GM12891 (cell line): ENCODE measurements at regions not wholly inside any gene's neighbourhood (a gene's known extent, or its start where the extent isn't known, plus 50 kb on each side); places are given as distances from the start of the nearest gene placed in this dataset.

Experiments
- POLR2A ChIP-seq: IDR thresholded peaks from 2 replicates; pipeline ENCODE4 v1.6.1; 2011; ENCODE audit warnings: low read depth, low read length, control low read depth
- POLR2AphosphoS5 ChIP-seq: IDR thresholded peaks from 2 replicates; pipeline ENCODE4 v1.6.1; 2011; ENCODE audit warnings: low read depth, low read length, control low read depth
- POU2F2 ChIP-seq: IDR thresholded peaks from 2 replicates; pipeline ENCODE4 v1.6.1; 2011; ENCODE audit warnings: low read depth, mild to moderate bottlenecking, control low read depth, low read length, moderate library complexity
- SPI1 ChIP-seq: IDR thresholded peaks from 2 replicates; pipeline ENCODE4 v1.6.1; 2011; ENCODE audit warnings: low read depth, low read length, control low read depth
- TAF1 ChIP-seq: IDR thresholded peaks from 2 replicates; pipeline ENCODE4 v1.6.1; 2011; ENCODE audit warnings: low read depth, low read length, control low read depth

- TF ChIP-seq POLR2A (no peak), POLR2AphosphoS5 (no peak), TAF1 (no peak), SPI1 (no peak), POU2F2 (no peak)
These were observed 541.1 kb upstream of the GRAMD2B start for GRCh38 chr5:125882061-125882460.
